ENCODE measurements at regions not wholly inside any gene's neighbourhood (a gene's known extent, or its start where the extent isn't known, plus 50 kb on each side); places are given as distances from the start of the nearest gene placed in this dataset.

- TF ChIP-seq CHD7 (IDR thresholded peaks at IDR 0.05; ENCODE audit: insufficient replicate concordance, low read length) (no peak), KDM4A (IDR thresholded peaks at IDR 0.05; ENCODE audit: low read depth, low read length, severe bottlenecking) (no peak), NANOG (IDR thresholded peaks at IDR 0.05; ENCODE audit: insufficient read depth, low read depth, low read length, poor library complexity, severe bottlenecking) (no peak)
Observed at GRCh38 chr14:53858345-53858684, 98.3 kb downstream of the BMP4 start (continued).

Data from H1 (cell line).